SH-SY5Y (cell line): ENCODE measurements at regions not wholly inside any gene's neighbourhood (a gene's known extent, or its start where the extent isn't known, plus 50 kb on each side); places are given as distances from the start of the nearest gene placed in this dataset.

ENCODE experiments used
- GATA2 ChIP-seq: IDR thresholded peaks from 2 replicates; pipeline ENCODE4 v1.6.1; 2011; ENCODE audit warnings: mild to moderate bottlenecking, low read depth, low read length
- GATA3 ChIP-seq: IDR thresholded peaks from 2 replicates; pipeline ENCODE4 v1.6.1; 2011; ENCODE audit warnings: low read depth, mild to moderate bottlenecking, low read length, moderate library complexity

GRCh38 chr12:28631831-28632230 lies 441.6 kb downstream of the CCDC91 start:
- TF ChIP-seq GATA2 (no peak), GATA3 (no peak)

- no peak for TF ChIP-seq GATA2
- no peak for TF ChIP-seq GATA3
These were observed 450.3 kb downstream of the CCDC91 start for GRCh38 chr12:28640519-28640918.

GRCh38 chr12:28645436-28645835 lies 455.2 kb downstream of the CCDC91 start:
- TF ChIP-seq GATA3 (no peak), GATA2 (no peak)

- no peak for TF ChIP-seq GATA3
- TF ChIP-seq GATA2, result no peak
These were observed 455.6 kb downstream of the CCDC91 start for GRCh38 chr12:28645891-28646290.

- no peak for TF ChIP-seq GATA2
- TF ChIP-seq GATA3, result no peak
These were observed 460.6 kb downstream of the CCDC91 start for GRCh38 chr12:28650906-28651305.

- TF ChIP-seq GATA2 (no peak), GATA3 (no peak)
These were observed 462.0 kb downstream of the CCDC91 start for GRCh38 chr12:28652239-28652638.

- TF ChIP-seq GATA3, result no peak
- no peak for TF ChIP-seq GATA2
These were observed 467.1 kb upstream of the FAR2 start for GRCh38 chr12:28681980-28682379.

GRCh38 chr12:28683366-28683765 lies 465.7 kb upstream of the FAR2 start:
- TF ChIP-seq GATA3 (no peak), GATA2 (no peak)

GRCh38 chr12:28689398-28690175 lies 459.5 kb upstream of the FAR2 start:
- no peak for TF ChIP-seq GATA2
- no peak for TF ChIP-seq GATA3

- TF ChIP-seq GATA3 (no peak), GATA2 (no peak)
These were observed 455.4 kb upstream of the FAR2 start for GRCh38 chr12:28693565-28694219.

- TF ChIP-seq GATA3 (no peak), GATA2 (no peak)
These were observed 450.5 kb upstream of the FAR2 start for GRCh38 chr12:28698553-28698952.

GRCh38 chr12:28699029-28699428 lies 450.0 kb upstream of the FAR2 start:
- TF ChIP-seq GATA2 (no peak), GATA3 (no peak)

- no peak for TF ChIP-seq GATA3
- TF ChIP-seq GATA2, result no peak
These were observed 448.9 kb upstream of the FAR2 start for GRCh38 chr12:28700161-28700560.

GRCh38 chr12:28704477-28705169 lies 444.5 kb upstream of the FAR2 start:
- TF ChIP-seq GATA3, result no peak
- TF ChIP-seq GATA2, result no peak

- TF ChIP-seq GATA2 (no peak), GATA3 (no peak)
These were observed 440.1 kb upstream of the FAR2 start for GRCh38 chr12:28708918-28709371.
